Bronchial epithelial cell (primary cell): ENCODE measurements at regions not wholly inside any gene's neighbourhood (a gene's known extent, or its start where the extent isn't known, plus 50 kb on each side); places are given as distances from the start of the nearest gene placed in this dataset.
"Not testable (repeated sequence)": the region's sequence is repeated elsewhere in the genome, so short reads cannot be mapped to it uniquely, and the experiment has no call there.

ENCODE experiments used
- DNase-seq: peaks from one replicate; pipeline ENCODE4 v3.0.0-alpha.2; 2010; ENCODE audit warnings: low read depth
- FAIRE-seq: peaks from 2 replicates; lab custom pipeline; 2011; peaks lifted over from hg19 to GRCh38; lab: Jason Lieb, UNC
- H3K27me3 ChIP-seq: 2 replicates; pipeline ENCODE4 v1.5.1; 2011; ENCODE audit warnings: low read length; ENCODE audit not compliant: control insufficient read depth, insufficient read depth
- H3K36me3 ChIP-seq: 2 replicates; pipeline ENCODE4 v1.5.1; 2011; ENCODE audit warnings: low read length; ENCODE audit not compliant: control insufficient read depth, insufficient read depth
- H3K4me3 ChIP-seq: 2 replicates; pipeline ENCODE4 v1.5.1; 2011; ENCODE audit warnings: mild to moderate bottlenecking, low read depth, low read length, control low read depth
- CTCF ChIP-seq: IDR thresholded peaks from 2 replicates; pipeline ENCODE4 v1.5.1; 2011; ENCODE audit warnings: mild to moderate bottlenecking, moderate library complexity, low read length, control low read depth, inconsistent platforms; ENCODE audit not compliant: insufficient read depth, severe bottlenecking

GRCh38 chrX:51144828-51145442 lies 187.7 kb upstream of the NUDT10 start:
- FAIRE-seq (peak; percentile 18), DNase-seq (peak; percentile 23)
- no peak overlapping the region for H3K4me3 ChIP-seq
- TF ChIP-seq CTCF, result peak; percentile 60
- no peaks in the 10 kb centered on the region for H3K36me3 ChIP-seq
- H3K27me3 ChIP-seq, result no peaks in the 10 kb centered on the region

GRCh38 chrX:51148848-51149247 lies 183.8 kb upstream of the NUDT10 start:
- H3K27me3 ChIP-seq, result no peaks in the 10 kb centered on the region
- FAIRE-seq (no peak), DNase-seq (peak; percentile 8)
- no peak overlapping the region for H3K4me3 ChIP-seq
- no peak for TF ChIP-seq CTCF
- no peaks in the 10 kb centered on the region for H3K36me3 ChIP-seq

- TF ChIP-seq CTCF, result no peak
- H3K4me3 ChIP-seq, result no peak overlapping the region
- no peaks in the 10 kb centered on the region for H3K27me3 ChIP-seq
- FAIRE-seq, result no peak
- no peaks in the 10 kb centered on the region for H3K36me3 ChIP-seq
- peak; percentile 6 for DNase-seq
These were observed 180.9 kb upstream of the NUDT10 start for GRCh38 chrX:51151734-51152133.

GRCh38 chrX:51155157-51155556 lies 177.5 kb upstream of the NUDT10 start:
- no peak for TF ChIP-seq CTCF
- FAIRE-seq, result no peak
- Histone ChIP-seq H3K36me3 (no peaks in the 10 kb centered on the region), H3K4me3 (no peak overlapping the region), H3K27me3 (no peaks in the 10 kb centered on the region)
- peak; percentile 4 for DNase-seq

GRCh38 chrX:51155566-51155965 lies 177.1 kb upstream of the NUDT10 start:
- FAIRE-seq (no peak), DNase-seq (no peak)
- H3K4me3 ChIP-seq, result no peak overlapping the region
- H3K27me3 ChIP-seq, result no peaks in the 10 kb centered on the region
- TF ChIP-seq CTCF, result no peak
- H3K36me3 ChIP-seq, result no peaks in the 10 kb centered on the region

- no peaks in the 10 kb centered on the region for H3K36me3 ChIP-seq
- no peak for FAIRE-seq
- no peaks in the 10 kb centered on the region for H3K27me3 ChIP-seq
- no peak overlapping the region for H3K4me3 ChIP-seq
- no peak for TF ChIP-seq CTCF
- no peak for DNase-seq
These were observed 174.4 kb upstream of the NUDT10 start for GRCh38 chrX:51158231-51158630.

GRCh38 chrX:51159378-51159777 lies 173.2 kb upstream of the NUDT10 start:
- H3K4me3 ChIP-seq, H3K27me3 ChIP-seq, H3K36me3 ChIP-seq, DNase-seq: not testable (repeated sequence)
- FAIRE-seq, result peak; percentile 77
